HCT116 (cell line): ENCODE measurements at regions not wholly inside any gene's neighbourhood (a gene's known extent, or its start where the extent isn't known, plus 50 kb on each side); places are given as distances from the start of the nearest gene placed in this dataset.

Experiments used
- CTCF ChIP-seq, 3 experiments: fragments of 200-600 bp in 1 of 3; sonication (generic) in 1 of 3; IDR thresholded peaks in 2 of 3; conservative IDR thresholded peaks in 1 of 3; 2 replicates each; pipeline ENCODE4 v1.5.1; 2012 to 2017; ENCODE audit warnings: low read depth in 2 of 3, low read length in 2 of 3, antibody characterized with exemption in 1 of 3, borderline replicate concordance in 1 of 3, control low read depth in 1 of 3, mild to moderate bottlenecking in 1 of 3, mixed read lengths in 1 of 3, mixed run types in 1 of 3, moderate library complexity in 1 of 3; ENCODE audit not compliant: insufficient read depth in 1 of 3
- JUND ChIP-seq: IDR thresholded peaks from 2 replicates; pipeline ENCODE4 v1.6.1; 2012
- POLR2AphosphoS5 ChIP-seq: IDR thresholded peaks from 2 replicates; pipeline ENCODE4 v1.6.1; 2011; ENCODE audit warnings: mild to moderate bottlenecking, low read depth, low read length, moderate library complexity

- no peak for TF ChIP-seq CTCF (IDR thresholded peaks at IDR 0.05 in 2 of 3, conservative IDR thresholded peaks at IDR 0.05 in 1 of 3; ENCODE audit: borderline replicate concordance in 1 of 3, insufficient read depth in 1 of 3, low read depth in 2 of 3, low read length in 2 of 3)
- TF ChIP-seq JUND = no peak
- no peak for TF ChIP-seq POLR2AphosphoS5
Measured at GRCh38 chr7:125010540-125010939, 80.9 kb upstream of the POT1 start.
